Breast epithelium (tissue), 4 donors: ENCODE measurements at regions not wholly inside any gene's neighbourhood (a gene's known extent, or its start where the extent isn't known, plus 50 kb on each side); places are given as distances from the start of the nearest gene placed in this dataset.
A peak's percentile ranks its signal among the peaks of the same experiment; 100 is the strongest.
"Not testable (repeated sequence)": the region's sequence is repeated elsewhere in the genome, so short reads cannot be mapped to it uniquely, and the experiment has no call there.

ENCODE experiments used
- DNase-seq, 2 donors: peaks; one replicate each; pipeline ENCODE4 v3.0.0-alpha.2; 2019; ENCODE audit warnings: low spot score in 2 of 2
- H3K27ac ChIP-seq, 2 donors: fragments of 200-600 bp; sonication (generic) in 1 of 2; one replicate each; pipeline ENCODE4 v1.5.1; 2016 to 2019; ENCODE audit warnings: mild to moderate bottlenecking in 1 of 2
- H3K27me3 ChIP-seq, 2 donors: fragments of 200-600 bp; sonication (generic) in 1 of 2; one replicate each; pipeline versions ENCODE4 v1.5.1 to v1.6.0; 2017 to 2019; ENCODE audit warnings: control low read depth in 1 of 2, mild to moderate bottlenecking in 1 of 2
- H3K36me3 ChIP-seq: fragments of 200-600 bp; one replicate; pipeline ENCODE4 v1.5.1; 2019
- H3K4me1 ChIP-seq, 2 donors: fragments of 200-600 bp; sonication (generic); one replicate each; pipeline ENCODE4 v1.5.1; 2016 to 2019; ENCODE audit warnings: control low read depth in 1 of 2
- H3K4me3 ChIP-seq, 3 donors: fragments of 200-600 bp; sonication (generic); 1 replicate in 2 of 3; 2 replicates in 1 of 3; pipeline ENCODE4 v1.5.1; 2016 to 2019; ENCODE audit warnings: mild to moderate bottlenecking in 3 of 3, moderate library complexity in 2 of 3
- H3K9me3 ChIP-seq, 2 donors: fragments of 200-600 bp; sonication (generic) in 1 of 2; one replicate each; pipeline ENCODE4 v1.5.1; 2016 to 2019; ENCODE audit warnings: control low read depth in 1 of 2
- CTCF ChIP-seq, 3 donors: fragments of 450-650 bp; IDR thresholded peaks; one replicate each; pipeline ENCODE4 v1.5.1; 2016 to 2017; ENCODE audit warnings: antibody characterized with exemption in 3 of 3, mild to moderate bottlenecking in 3 of 3, moderate library complexity in 3 of 3
- POLR2A ChIP-seq: fragments of 450-650 bp; IDR thresholded peaks from one replicate; pipeline ENCODE4 v1.6.1; 2016; ENCODE audit warnings: antibody characterized with exemption, mild to moderate bottlenecking, moderate library complexity
- POLR2AphosphoS5 ChIP-seq, 3 donors: sonication (generic); formaldehyde crosslinking; IDR thresholded peaks; one replicate each; pipeline ENCODE4 v1.6.1; 2017; ENCODE audit warnings: antibody characterized with exemption in 3 of 3
- intact Hi-C: fragments of 100-400 bp; cut with DNase I; formaldehyde crosslinking; loops from one replicate; pipeline ENCODE4 v1.15.1; 2023; ENCODE audit warnings: low total_unique reads

GRCh38 chr11:95641495-95641894 lies 148.1 kb downstream of the FAM76B start:
- no peaks in the 10 kb centered on the region for H3K9me3 ChIP-seq
- no peaks in the 10 kb centered on the region for H3K27me3 ChIP-seq
- no peaks in the 10 kb centered on the region for H3K36me3 ChIP-seq
- no peak overlapping the region for H3K4me3 ChIP-seq
- TF ChIP-seq POLR2A (no peak), POLR2AphosphoS5 (IDR thresholded peaks at IDR 0.05) (peak; percentile 70 to 88 (median 75))
- peak in 1 of 2 donors; percentile 84 for DNase-seq
- peaks cover 0 to 2% of the 10 kb centered on the region in 2 donors for H3K4me1 ChIP-seq
- H3K27ac ChIP-seq: peak overlapping the region; percentile 71 to 78
- intact Hi-C loops: no loop called here

GRCh38 chr11:95638501-95638900 lies 151.1 kb downstream of the FAM76B start:
- intact Hi-C loops: no loop called here
- H3K4me3 ChIP-seq: no peak overlapping the region
- TF ChIP-seq POLR2AphosphoS5 (IDR thresholded peaks at IDR 0.05) (no peak), CTCF (IDR thresholded peaks at IDR 0.05) (no peak), POLR2A (no peak)
- no peak overlapping the region for H3K27ac ChIP-seq
- H3K4me1 ChIP-seq: no peaks in the 10 kb centered on the region
- H3K9me3 ChIP-seq: no peaks in the 10 kb centered on the region
- H3K36me3 ChIP-seq: no peaks in the 10 kb centered on the region
- DNase-seq: no peak
- H3K27me3 ChIP-seq: no peaks in the 10 kb centered on the region

DNA sequence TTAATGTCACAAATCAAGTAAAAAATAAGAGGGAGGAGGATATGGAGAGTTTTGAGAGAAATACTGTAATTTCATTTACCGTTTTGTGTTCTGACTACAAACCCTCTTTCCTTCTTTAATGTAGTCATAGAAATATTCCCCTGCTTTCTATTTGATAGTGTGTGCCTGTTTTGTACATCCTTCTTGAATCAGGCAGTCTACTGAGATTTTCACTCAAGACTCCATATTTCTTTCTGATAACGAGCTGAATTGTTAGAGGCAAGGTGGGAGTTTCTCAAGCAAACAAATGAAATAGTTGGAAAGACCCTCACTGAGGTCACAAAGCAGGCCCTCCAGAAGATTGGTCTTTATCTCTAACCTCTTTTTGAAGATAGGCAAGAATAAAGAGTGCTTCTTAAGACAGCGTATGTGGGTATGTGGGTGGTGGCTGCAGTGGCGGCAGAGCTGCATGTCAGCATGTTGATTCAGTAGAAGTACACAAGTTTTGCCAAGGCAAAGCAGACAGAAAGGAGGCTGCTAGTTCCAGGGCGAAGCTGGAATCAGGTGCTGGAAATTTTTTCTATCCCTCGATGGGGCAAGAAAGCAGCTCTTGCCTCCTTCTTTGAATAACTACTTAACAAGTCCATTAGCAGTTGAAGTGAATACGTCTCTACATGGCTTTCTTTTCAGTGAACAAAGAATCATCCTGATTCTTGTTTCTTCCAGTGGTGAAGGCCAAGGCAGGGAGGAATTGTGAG lies 164.2 kb downstream of the FAM76B start:
- no peak for DNase-seq
- H3K27me3 ChIP-seq: no peaks in the 10 kb centered on the region
- no peak for TF ChIP-seq CTCF (IDR thresholded peaks at IDR 0.05)
- TF ChIP-seq POLR2AphosphoS5 (IDR thresholded peaks at IDR 0.05): no peak
- no peaks in the 10 kb centered on the region for H3K36me3 ChIP-seq
- H3K27ac ChIP-seq: peak overlapping the region in 1 of 2 donors; percentile 48
- peaks cover 0 to 7% of the 10 kb centered on the region in 2 donors for H3K9me3 ChIP-seq
- no peaks in the 10 kb centered on the region for H3K4me1 ChIP-seq
- H3K4me3 ChIP-seq: no peak overlapping the region
- intact Hi-C loops: no loop called here

DNA sequence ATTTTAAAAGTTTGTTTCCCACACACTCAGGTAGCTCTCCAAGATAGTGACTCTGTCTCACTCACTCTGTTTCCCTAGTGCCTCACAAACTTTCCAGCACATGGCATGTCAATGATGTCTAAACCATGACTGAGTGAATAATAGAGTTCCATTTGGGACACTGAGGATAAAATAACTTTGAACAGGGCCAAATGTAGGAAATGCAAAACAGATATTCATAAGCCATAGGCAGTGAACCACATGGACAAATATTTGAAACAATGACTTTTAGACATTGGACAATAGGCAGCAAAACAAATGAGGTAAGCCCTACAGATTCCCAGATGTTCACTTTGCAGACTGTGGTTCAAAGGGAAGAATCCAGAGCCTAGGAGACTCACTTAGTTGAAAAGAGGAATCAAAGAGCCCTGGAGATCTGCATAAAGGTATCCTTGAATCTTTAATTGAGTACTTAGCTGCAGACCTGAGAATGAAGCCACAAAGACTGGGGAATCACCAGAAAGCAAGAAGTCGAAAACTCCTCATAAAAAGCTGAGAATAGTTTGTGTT lies 173.3 kb downstream of the FAM76B start:
- Histone ChIP-seq H3K36me3 (no peaks in the 10 kb centered on the region), H3K4me3 (no peak overlapping the region), H3K27ac (no peak overlapping the region), H3K27me3 (no peaks in the 10 kb centered on the region), H3K9me3 (peaks cover 0 to 7% of the 10 kb centered on the region in 2 donors), H3K4me1 (no peaks in the 10 kb centered on the region)
- TF ChIP-seq POLR2A: no peak
- no peak for TF ChIP-seq CTCF (IDR thresholded peaks at IDR 0.05)
- no peak for TF ChIP-seq POLR2AphosphoS5 (IDR thresholded peaks at IDR 0.05)
- no peak for DNase-seq
- intact Hi-C loops: no loop called here

DNA sequence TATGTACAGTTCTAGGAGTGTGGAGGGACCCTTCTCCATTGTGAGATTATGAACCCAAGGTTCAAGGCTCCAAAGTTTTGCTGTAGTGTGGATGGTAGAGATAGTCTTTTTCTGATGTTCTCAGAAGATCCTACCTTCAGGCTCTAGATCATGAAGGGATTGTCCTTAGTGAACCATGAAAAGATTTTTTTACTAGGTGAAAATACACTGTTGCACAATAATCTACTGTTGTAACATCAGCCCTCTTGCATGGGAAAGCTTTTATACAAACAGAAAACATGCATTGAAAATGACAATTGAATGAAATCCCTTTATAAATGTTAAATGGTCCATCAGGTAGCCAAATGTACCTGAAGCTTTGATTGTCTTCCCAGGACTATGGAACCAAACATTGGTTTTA lies 177.8 kb downstream of the FAM76B start:
- no peak overlapping the region for H3K4me3 ChIP-seq
- no peaks in the 10 kb centered on the region for H3K4me1 ChIP-seq
- no peak overlapping the region for H3K27ac ChIP-seq
- DNase-seq: no peak
- no peaks in the 10 kb centered on the region for H3K9me3 ChIP-seq
- intact Hi-C loops: no loop called here
- no peaks in the 10 kb centered on the region for H3K36me3 ChIP-seq
- no peaks in the 10 kb centered on the region for H3K27me3 ChIP-seq
- TF ChIP-seq CTCF (IDR thresholded peaks at IDR 0.05) (no peak), POLR2A (no peak), POLR2AphosphoS5 (IDR thresholded peaks at IDR 0.05) (no peak)

GRCh38 chr11:95610185-95610584 lies 179.4 kb downstream of the FAM76B start:
- H3K27me3 ChIP-seq, H3K9me3 ChIP-seq, H3K27ac ChIP-seq, DNase-seq, H3K4me1 ChIP-seq, H3K4me3 ChIP-seq, H3K36me3 ChIP-seq, intact Hi-C loops: not testable (repeated sequence)
